ENCODE measurements at regions not wholly inside any gene's neighbourhood (a gene's known extent, or its start where the extent isn't known, plus 50 kb on each side); places are given as distances from the start of the nearest gene placed in this dataset.

DNA sequence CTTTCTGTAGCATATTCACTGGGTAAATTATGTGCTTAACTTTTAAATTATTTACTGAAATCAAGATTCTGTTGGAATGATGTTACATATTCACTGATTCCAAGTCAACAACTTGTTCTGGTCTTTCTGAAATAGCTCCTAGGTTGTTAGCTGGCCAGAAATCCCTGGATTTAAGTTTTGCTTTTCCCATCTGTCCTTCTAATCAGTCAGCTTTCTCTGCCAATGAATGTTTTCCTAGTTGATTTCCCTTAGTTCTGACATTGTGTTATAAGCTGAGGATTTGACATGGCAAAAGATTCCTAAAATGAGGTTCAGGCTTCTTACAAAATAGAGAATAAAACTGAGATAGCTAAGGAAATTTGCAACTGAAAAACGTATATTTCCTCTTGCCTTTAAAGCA lies 1479.6 kb downstream of the MRPL39 start (continued):
- no peak for TF ChIP-seq BRCA1 (IDR thresholded peaks at IDR 0.05; ENCODE audit: low read depth, low read length)

DNA sequence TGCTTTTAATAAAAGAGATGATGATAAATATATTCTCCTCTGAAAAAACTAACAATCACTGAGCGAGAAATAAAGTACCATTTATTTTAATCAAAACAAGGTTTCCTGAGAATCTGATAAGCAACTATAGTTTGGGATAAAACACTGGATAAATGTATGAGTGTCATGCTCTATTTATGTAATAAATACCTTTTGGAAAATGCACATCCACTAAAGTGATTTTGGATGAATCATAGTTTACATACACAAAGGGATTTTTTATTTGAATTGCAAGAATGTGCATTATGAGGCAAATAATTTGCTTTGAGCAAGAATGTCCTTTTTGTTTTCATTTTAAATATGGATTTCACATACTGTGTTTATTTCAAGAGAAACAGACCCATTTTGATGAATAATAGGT lies 1483.5 kb downstream of the MRPL39 start:
- no peak overlapping the region for H3K4ac ChIP-seq (replicated peaks; ENCODE audit: insufficient read length, low read depth, low read length)
- no peak overlapping the region for H3K4me2 ChIP-seq (ENCODE audit: insufficient read depth in 1 of 2, low read depth in 2 of 2, low read length in 2 of 2)
- no peak overlapping the region for H3K23ac ChIP-seq (ENCODE audit: insufficient read length)
- H3K4me1 ChIP-seq (replicated peaks in 1 of 4; ENCODE audit: control insufficient read depth in 3 of 4, insufficient read depth in 4 of 4, low read length in 3 of 4), result no peaks in the 10 kb centered on the region
- H4K5ac ChIP-seq (ENCODE audit: insufficient read length, low read depth, low read length), result no peak overlapping the region
- no peak for FAIRE-seq
- POLR2A ChIA-PET (ENCODE audit: partially characterized antibody), result no interaction called here
- H3K18ac ChIP-seq (ENCODE audit: extremely low read depth, low read length), result no peak overlapping the region
- no peak overlapping the region for H2BK12ac ChIP-seq (ENCODE audit: low read depth, low read length)
- no peak overlapping the region for H3K27ac ChIP-seq (ENCODE audit: low read depth, low read length)
- no peak overlapping the region for H3K9ac ChIP-seq (replicated peaks in 1 of 4; ENCODE audit: extremely low read depth in 1 of 4, low read depth in 3 of 4, low read length in 3 of 4)
- H2BK120ac ChIP-seq (replicated peaks; ENCODE audit: low read depth, low read length), result no peak overlapping the region
- no peak overlapping the region for H2AFZ ChIP-seq (ENCODE audit: low read length)
- no peaks in the 10 kb centered on the region for H3K36me3 ChIP-seq (ENCODE audit: control insufficient read depth in 2 of 4, insufficient read depth in 4 of 4, low read length in 3 of 4)
- no peaks in the 10 kb centered on the region for H3K79me1 ChIP-seq (ENCODE audit: low read depth, low read length)
- no peak overlapping the region for H2BK20ac ChIP-seq (ENCODE audit: low read length)
- no peak overlapping the region for H2BK15ac ChIP-seq (ENCODE audit: low read length)
- no peak overlapping the region for H3K56ac ChIP-seq (replicated peaks; ENCODE audit: insufficient read length, low read depth, low read length)
- no peaks in the 10 kb centered on the region for H3K27me3 ChIP-seq (replicated peaks in 1 of 4; ENCODE audit: control insufficient read depth in 3 of 4, extremely low read depth in 1 of 4, insufficient read depth in 3 of 4, low read length in 3 of 4)
- CTCF ChIA-PET (ENCODE audit: partially characterized antibody), result no interaction called here
- H3K9me3 ChIP-seq (ENCODE audit: insufficient read depth in 2 of 2, low read depth in 1 of 2, low read length in 1 of 2), result peaks cover 5 to 12% of the 10 kb centered on the region in 2 experiments
- no peak overlapping the region for H2BK5ac ChIP-seq (ENCODE audit: low read depth, low read length)
- no peak overlapping the region for H2AK5ac ChIP-seq (ENCODE audit: low read depth, low read length)
- 91% methylated on average over 1 of the region's 1 CpG; no CpG with 5 or more reads in 1 of the 2 experiments for WGBS, 2 experiments (ENCODE audit: extremely low coverage in 1 of 2, insufficient coverage in 1 of 2, insufficient read length in 1 of 2, insufficient replicate concordance in 2 of 2, low coverage in 1 of 2, low lambda C conversion rate in 2 of 2, missing lambda C conversion rate in 1 of 2)
- H4K20me1 ChIP-seq (replicated peaks in 1 of 2; ENCODE audit: control insufficient read depth in 1 of 2, insufficient read depth in 2 of 2, low read length in 2 of 2), result no peaks in the 10 kb centered on the region
- no peak overlapping the region for H4K91ac ChIP-seq (replicated peaks; ENCODE audit: insufficient read length, low read length)
- no peak overlapping the region for H3K4me3 ChIP-seq (ENCODE audit: extremely low read depth in 1 of 4, insufficient read depth in 2 of 4, low read depth in 3 of 4, low read length in 4 of 4)
- no peak for DNase-seq (ENCODE audit: low read depth in 1 of 2, low spot score in 2 of 2)
- H4K8ac ChIP-seq (ENCODE audit: extremely low read depth, insufficient read depth, low read length), result no peak overlapping the region
- no peaks in the 10 kb centered on the region for H3K79me2 ChIP-seq (ENCODE audit: control insufficient read depth in 1 of 2, insufficient read depth in 2 of 2, low read length in 2 of 2)
- no peak overlapping the region for H3K14ac ChIP-seq (ENCODE audit: insufficient read length)
- H3K23me2 ChIP-seq (ENCODE audit: low read depth, low read length), result no peaks in the 10 kb centered on the region
- TF ChIP-seq SAP30 (IDR thresholded peaks at IDR 0.05; ENCODE audit: insufficient read depth, insufficient replicate concordance, low read length) (no peak), SUZ12 (IDR thresholded peaks at IDR 0.05; ENCODE audit: low read length) (no peak), BCL11A (IDR thresholded peaks at IDR 0.05; ENCODE audit: low read depth in 2 of 2, low read length in 2 of 2) (no peak), SIRT6 (IDR thresholded peaks at IDR 0.05; ENCODE audit: low read length) (no peak), TEAD4 (IDR thresholded peaks at IDR 0.05; ENCODE audit: low read depth, low read length) (no peak), CHD2 (IDR thresholded peaks at IDR 0.05; ENCODE audit: low read length) (no peak), CEBPB (IDR thresholded peaks at IDR 0.05; ENCODE audit: low read depth, low read length) (no peak), NRF1 (IDR thresholded peaks at IDR 0.05; ENCODE audit: low read depth, low read length) (no peak), TAF1 (IDR thresholded peaks at IDR 0.05; ENCODE audit: low read depth, low read length) (no peak), GABPA (IDR thresholded peaks at IDR 0.05; ENCODE audit: borderline replicate concordance, insufficient read depth, low read length) (no peak), KDM1A (IDR thresholded peaks at IDR 0.05; ENCODE audit: borderline replicate concordance, low read length) (no peak)
- TF ChIP-seq, protein P1, sequence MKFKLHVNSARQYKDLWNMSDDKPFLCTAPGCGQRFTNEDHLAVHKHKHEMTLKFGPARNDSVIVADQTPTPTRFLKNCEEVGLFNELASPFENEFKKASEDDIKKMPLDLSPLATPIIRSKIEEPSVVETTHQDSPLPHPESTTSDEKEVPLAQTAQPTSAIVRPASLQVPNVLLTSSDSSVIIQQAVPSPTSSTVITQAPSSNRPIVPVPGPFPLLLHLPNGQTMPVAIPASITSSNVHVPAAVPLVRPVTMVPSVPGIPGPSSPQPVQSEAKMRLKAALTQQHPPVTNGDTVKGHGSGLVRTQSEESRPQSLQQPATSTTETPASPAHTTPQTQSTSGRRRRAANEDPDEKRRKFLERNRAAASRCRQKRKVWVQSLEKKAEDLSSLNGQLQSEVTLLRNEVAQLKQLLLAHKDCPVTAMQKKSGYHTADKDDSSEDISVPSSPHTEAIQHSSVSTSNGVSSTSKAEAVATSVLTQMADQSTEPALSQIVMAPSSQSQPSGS (IDR thresholded peaks at IDR 0.05; ENCODE audit: low read length), result no peak
